GM23338 (cell line): ENCODE measurements at regions not wholly inside any gene's neighbourhood (a gene's known extent, or its start where the extent isn't known, plus 50 kb on each side); places are given as distances from the start of the nearest gene placed in this dataset.

Experiments
- CREB1 ChIP-seq: fragments of 250-450 bp; sonication (Bioruptor Pico); IDR thresholded peaks from 2 replicates; pipeline ENCODE4 v1.5.0; 2020; ENCODE audit warnings: low read depth, mild to moderate bottlenecking, moderate library complexity
- EZH2 ChIP-seq: fragments of 200-600 bp; sonication (generic); IDR thresholded peaks from one replicate; pipeline ENCODE4 v1.8.0; 2017; ENCODE audit warnings: antibody characterized with exemption, mild to moderate bottlenecking, low read depth; ENCODE audit not compliant: unreplicated experiment
- EZH2phosphoT487 ChIP-seq: fragments of 200-600 bp; sonication (generic); IDR thresholded peaks from one replicate; pipeline ENCODE4 v1.8.1; 2018; ENCODE audit warnings: antibody characterized with exemption; ENCODE audit not compliant: unreplicated experiment
- JUNB ChIP-seq: IDR thresholded peaks from one replicate; pipeline ENCODE4 v1.6.1; 2016; ENCODE audit warnings: antibody characterized with exemption; ENCODE audit not compliant: unreplicated experiment
- POLR2AphosphoS5 ChIP-seq: IDR thresholded peaks from 2 replicates; pipeline ENCODE4 v1.6.1; 2016; ENCODE audit warnings: antibody characterized with exemption, low read depth
- STAT1 ChIP-seq: IDR thresholded peaks from one replicate; pipeline ENCODE4 v1.6.1; 2016; ENCODE audit warnings: antibody characterized with exemption; ENCODE audit not compliant: unreplicated experiment
- ZNF114 ChIP-seq: fragments of 250-450 bp; sonication (Bioruptor Pico); IDR thresholded peaks from 2 replicates; pipeline ENCODE4 v1.5.0; 2020; ENCODE audit warnings: mild to moderate bottlenecking, moderate library complexity
- ZNF331 ChIP-seq: fragments of 250-450 bp; sonication (Bioruptor Pico); IDR thresholded peaks from 2 replicates; pipeline ENCODE4 v1.5.0; 2020; ENCODE audit warnings: low read depth, mild to moderate bottlenecking, moderate library complexity
- TF ChIP-seq, protein P1 (sequence below), 2 experiments: fragments of 200-600 bp in 1 of 2; sonication (generic) in 1 of 2; conservative IDR thresholded peaks; 2 replicates each; pipeline versions ENCODE4 v1.5.1 to v1.6.1; 2016 to 2017; ENCODE audit warnings: antibody characterized with exemption in 2 of 2, low read depth in 2 of 2, mild to moderate bottlenecking in 2 of 2, moderate library complexity in 1 of 2
- TF ChIP-seq, protein P2 (sequence below): IDR thresholded peaks from one replicate; pipeline ENCODE4 v1.6.1; 2018; ENCODE audit warnings: antibody characterized with exemption; ENCODE audit not compliant: unreplicated experiment
- TF ChIP-seq, protein P3 (sequence below): fragments of 250-450 bp; sonication (Bioruptor Pico); IDR thresholded peaks from 2 replicates; pipeline ENCODE4 v1.5.0; 2020; ENCODE audit warnings: mild to moderate bottlenecking, moderate library complexity

DNA sequence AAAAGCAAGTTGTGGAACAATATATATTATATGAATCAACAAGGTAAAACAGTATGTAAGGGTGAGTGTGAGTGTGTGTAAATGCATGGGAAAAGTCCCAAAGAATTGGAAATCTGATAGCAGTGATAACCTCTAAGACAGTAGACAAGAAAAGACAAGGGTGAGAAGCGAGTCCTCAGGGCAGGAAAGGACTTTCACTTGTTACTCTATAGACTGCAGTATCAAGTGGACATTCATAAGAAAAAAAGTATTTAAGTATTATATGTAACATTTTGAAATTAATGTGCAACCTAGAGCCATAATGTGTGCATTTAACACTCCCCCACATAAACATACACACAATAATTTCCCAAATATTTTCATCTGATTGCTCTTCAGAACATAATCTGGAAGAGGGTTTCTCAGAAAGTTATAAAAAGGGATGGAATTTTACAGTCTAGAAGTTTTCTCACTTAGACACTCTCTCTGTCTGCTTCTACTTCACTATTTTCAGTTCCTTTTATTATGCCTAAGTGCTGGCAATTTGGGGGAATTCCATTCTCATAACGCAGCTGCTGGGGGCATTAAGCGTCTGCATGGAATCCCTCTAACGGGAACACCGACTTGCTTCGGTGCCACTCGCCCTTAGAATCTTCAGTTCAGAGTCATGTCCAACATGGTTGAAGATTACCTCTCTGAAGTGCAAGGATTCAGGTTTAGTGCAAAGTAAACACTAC, 50.0 kb upstream of the CDIN1 start:
- TF ChIP-seq POLR2AphosphoS5 (no peak), EZH2 (no peak), ZNF331 (CRISPR knock-in tag) (no peak), JUNB (no peak), EZH2phosphoT487 (no peak), ZNF114 (CRISPR knock-in tag) (no peak), CREB1 (CRISPR knock-in tag) (no peak), STAT1 (no peak)
- TF ChIP-seq, protein P1, sequence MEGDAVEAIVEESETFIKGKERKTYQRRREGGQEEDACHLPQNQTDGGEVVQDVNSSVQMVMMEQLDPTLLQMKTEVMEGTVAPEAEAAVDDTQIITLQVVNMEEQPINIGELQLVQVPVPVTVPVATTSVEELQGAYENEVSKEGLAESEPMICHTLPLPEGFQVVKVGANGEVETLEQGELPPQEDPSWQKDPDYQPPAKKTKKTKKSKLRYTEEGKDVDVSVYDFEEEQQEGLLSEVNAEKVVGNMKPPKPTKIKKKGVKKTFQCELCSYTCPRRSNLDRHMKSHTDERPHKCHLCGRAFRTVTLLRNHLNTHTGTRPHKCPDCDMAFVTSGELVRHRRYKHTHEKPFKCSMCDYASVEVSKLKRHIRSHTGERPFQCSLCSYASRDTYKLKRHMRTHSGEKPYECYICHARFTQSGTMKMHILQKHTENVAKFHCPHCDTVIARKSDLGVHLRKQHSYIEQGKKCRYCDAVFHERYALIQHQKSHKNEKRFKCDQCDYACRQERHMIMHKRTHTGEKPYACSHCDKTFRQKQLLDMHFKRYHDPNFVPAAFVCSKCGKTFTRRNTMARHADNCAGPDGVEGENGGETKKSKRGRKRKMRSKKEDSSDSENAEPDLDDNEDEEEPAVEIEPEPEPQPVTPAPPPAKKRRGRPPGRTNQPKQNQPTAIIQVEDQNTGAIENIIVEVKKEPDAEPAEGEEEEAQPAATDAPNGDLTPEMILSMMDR (conservative IDR thresholded peaks at IDR 0.05; ENCODE audit: low read depth in 2 of 2), result no peak
- TF ChIP-seq, protein P2, sequence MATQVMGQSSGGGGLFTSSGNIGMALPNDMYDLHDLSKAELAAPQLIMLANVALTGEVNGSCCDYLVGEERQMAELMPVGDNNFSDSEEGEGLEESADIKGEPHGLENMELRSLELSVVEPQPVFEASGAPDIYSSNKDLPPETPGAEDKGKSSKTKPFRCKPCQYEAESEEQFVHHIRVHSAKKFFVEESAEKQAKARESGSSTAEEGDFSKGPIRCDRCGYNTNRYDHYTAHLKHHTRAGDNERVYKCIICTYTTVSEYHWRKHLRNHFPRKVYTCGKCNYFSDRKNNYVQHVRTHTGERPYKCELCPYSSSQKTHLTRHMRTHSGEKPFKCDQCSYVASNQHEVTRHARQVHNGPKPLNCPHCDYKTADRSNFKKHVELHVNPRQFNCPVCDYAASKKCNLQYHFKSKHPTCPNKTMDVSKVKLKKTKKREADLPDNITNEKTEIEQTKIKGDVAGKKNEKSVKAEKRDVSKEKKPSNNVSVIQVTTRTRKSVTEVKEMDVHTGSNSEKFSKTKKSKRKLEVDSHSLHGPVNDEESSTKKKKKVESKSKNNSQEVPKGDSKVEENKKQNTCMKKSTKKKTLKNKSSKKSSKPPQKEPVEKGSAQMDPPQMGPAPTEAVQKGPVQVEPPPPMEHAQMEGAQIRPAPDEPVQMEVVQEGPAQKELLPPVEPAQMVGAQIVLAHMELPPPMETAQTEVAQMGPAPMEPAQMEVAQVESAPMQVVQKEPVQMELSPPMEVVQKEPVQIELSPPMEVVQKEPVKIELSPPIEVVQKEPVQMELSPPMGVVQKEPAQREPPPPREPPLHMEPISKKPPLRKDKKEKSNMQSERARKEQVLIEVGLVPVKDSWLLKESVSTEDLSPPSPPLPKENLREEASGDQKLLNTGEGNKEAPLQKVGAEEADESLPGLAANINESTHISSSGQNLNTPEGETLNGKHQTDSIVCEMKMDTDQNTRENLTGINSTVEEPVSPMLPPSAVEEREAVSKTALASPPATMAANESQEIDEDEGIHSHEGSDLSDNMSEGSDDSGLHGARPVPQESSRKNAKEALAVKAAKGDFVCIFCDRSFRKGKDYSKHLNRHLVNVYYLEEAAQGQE, result no peak
- TF ChIP-seq, protein P3, sequence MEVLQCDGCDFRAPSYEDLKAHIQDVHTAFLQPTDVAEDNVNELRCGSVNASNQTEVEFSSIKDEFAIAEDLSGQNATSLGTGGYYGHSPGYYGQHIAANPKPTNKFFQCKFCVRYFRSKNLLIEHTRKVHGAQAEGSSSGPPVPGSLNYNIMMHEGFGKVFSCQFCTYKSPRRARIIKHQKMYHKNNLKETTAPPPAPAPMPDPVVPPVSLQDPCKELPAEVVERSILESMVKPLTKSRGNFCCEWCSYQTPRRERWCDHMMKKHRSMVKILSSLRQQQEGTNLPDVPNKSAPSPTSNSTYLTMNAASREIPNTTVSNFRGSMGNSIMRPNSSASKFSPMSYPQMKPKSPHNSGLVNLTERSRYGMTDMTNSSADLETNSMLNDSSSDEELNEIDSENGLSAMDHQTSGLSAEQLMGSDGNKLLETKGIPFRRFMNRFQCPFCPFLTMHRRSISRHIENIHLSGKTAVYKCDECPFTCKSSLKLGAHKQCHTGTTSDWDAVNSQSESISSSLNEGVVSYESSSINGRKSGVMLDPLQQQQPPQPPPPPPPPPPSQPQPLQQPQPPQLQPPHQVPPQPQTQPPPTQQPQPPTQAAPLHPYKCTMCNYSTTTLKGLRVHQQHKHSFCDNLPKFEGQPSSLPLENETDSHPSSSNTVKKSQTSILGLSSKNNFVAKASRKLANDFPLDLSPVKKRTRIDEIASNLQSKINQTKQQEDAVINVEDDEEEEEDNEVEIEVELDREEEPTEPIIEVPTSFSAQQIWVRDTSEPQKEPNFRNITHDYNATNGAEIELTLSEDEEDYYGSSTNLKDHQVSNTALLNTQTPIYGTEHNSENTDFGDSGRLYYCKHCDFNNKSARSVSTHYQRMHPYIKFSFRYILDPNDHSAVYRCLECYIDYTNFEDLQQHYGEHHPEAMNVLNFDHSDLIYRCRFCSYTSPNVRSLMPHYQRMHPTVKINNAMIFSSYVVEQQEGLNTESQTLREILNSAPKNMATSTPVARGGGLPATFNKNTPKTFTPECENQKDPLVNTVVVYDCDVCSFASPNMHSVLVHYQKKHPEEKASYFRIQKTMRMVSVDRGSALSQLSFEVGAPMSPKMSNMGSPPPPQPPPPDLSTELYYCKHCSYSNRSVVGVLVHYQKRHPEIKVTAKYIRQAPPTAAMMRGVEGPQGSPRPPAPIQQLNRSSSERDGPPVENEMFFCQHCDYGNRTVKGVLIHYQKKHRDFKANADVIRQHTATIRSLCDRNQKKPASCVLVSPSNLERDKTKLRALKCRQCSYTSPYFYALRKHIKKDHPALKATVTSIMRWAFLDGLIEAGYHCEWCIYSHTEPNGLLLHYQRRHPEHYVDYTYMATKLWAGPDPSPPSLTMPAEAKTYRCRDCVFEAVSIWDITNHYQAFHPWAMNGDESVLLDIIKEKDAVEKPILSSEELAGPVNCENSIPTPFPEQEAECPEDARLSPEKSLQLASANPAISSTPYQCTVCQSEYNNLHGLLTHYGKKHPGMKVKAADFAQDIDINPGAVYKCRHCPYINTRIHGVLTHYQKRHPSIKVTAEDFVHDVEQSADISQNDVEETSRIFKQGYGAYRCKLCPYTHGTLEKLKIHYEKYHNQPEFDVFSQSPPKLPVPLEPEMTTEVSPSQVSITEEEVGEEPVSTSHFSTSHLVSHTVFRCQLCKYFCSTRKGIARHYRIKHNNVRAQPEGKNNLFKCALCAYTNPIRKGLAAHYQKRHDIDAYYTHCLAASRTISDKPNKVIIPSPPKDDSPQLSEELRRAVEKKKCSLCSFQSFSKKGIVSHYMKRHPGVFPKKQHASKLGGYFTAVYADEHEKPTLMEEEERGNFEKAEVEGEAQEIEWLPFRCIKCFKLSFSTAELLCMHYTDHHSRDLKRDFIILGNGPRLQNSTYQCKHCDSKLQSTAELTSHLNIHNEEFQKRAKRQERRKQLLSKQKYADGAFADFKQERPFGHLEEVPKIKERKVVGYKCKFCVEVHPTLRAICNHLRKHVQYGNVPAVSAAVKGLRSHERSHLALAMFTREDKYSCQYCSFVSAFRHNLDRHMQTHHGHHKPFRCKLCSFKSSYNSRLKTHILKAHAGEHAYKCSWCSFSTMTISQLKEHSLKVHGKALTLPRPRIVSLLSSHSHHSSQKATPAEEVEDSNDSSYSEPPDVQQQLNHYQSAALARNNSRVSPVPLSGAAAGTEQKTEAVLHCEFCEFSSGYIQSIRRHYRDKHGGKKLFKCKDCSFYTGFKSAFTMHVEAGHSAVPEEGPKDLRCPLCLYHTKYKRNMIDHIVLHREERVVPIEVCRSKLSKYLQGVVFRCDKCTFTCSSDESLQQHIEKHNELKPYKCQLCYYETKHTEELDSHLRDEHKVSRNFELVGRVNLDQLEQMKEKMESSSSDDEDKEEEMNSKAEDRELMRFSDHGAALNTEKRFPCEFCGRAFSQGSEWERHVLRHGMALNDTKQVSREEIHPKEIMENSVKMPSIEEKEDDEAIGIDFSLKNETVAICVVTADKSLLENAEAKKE (CRISPR knock-in tag), result no peak
